NOMO-1 (cell line): ENCODE measurements at regions not wholly inside any gene's neighbourhood (a gene's known extent, or its start where the extent isn't known, plus 50 kb on each side); places are given as distances from the start of the nearest gene placed in this dataset.
"Not testable (repeated sequence)": the region's sequence is repeated elsewhere in the genome, so short reads cannot be mapped to it uniquely, and the experiment has no call there.

Experiments
- DNase-seq, 2 experiments: peaks; one replicate each; lab custom pipeline; 2025; ENCODE audit not compliant: unreplicated experiment in 2 of 2; lab: John Stamatoyannopoulos, UW

GRCh38 chr18:56490942-56491341 lies 147.4 kb downstream of the TXNL1 start:
- no peak for DNase-seq

GRCh38 chr18:56489893-56490292 lies 148.5 kb downstream of the TXNL1 start:
- peak; percentile 62 to 84 for DNase-seq

GRCh38 chr18:56488739-56489138 lies 149.7 kb downstream of the TXNL1 start:
- DNase-seq = peak; percentile 4 to 27

- no peak for DNase-seq
These were observed 150.6 kb downstream of the TXNL1 start for GRCh38 chr18:56487801-56488200.

- no peak for DNase-seq
These were observed 155.0 kb downstream of the TXNL1 start for GRCh38 chr18:56483386-56483785.

- not testable (repeated sequence) for DNase-seq
These were observed 155.6 kb downstream of the TXNL1 start for GRCh38 chr18:56482813-56483212.

- DNase-seq = no peak
These were observed 156.6 kb downstream of the TXNL1 start for GRCh38 chr18:56481751-56482150.

- DNase-seq = no peak
These were observed 158.6 kb downstream of the TXNL1 start for GRCh38 chr18:56479841-56480240.

- DNase-seq = no peak
These were observed 163.1 kb downstream of the TXNL1 start for GRCh38 chr18:56475250-56475649.

GRCh38 chr18:56473400-56474024 lies 164.9 kb downstream of the TXNL1 start:
- peak; percentile 7 to 55 for DNase-seq

GRCh38 chr18:56470406-56471351 lies 167.7 kb downstream of the TXNL1 start:
- DNase-seq = no peak

GRCh38 chr18:56469582-56469981 lies 168.8 kb downstream of the TXNL1 start:
- DNase-seq = no peak

GRCh38 chr18:56468396-56468795 lies 170.0 kb downstream of the TXNL1 start:
- DNase-seq = peak; percentile 69 to 90

- DNase-seq = no peak
These were observed 176.1 kb downstream of the TXNL1 start for GRCh38 chr18:56462276-56462675.

- DNase-seq = no peak
These were observed 177.2 kb downstream of the TXNL1 start for GRCh38 chr18:56461151-56461550.

GRCh38 chr18:56460581-56460980 lies 177.8 kb downstream of the TXNL1 start:
- DNase-seq = peak; percentile 57 to 72

- DNase-seq = no peak
These were observed 179.4 kb downstream of the TXNL1 start for GRCh38 chr18:56458770-56459712.

- no peak for DNase-seq
These were observed 182.5 kb downstream of the TXNL1 start for GRCh38 chr18:56455874-56456273.

- no peak for DNase-seq
These were observed 183.3 kb downstream of the TXNL1 start for GRCh38 chr18:56455141-56455540.

GRCh38 chr18:56453631-56454030 lies 184.8 kb downstream of the TXNL1 start:
- no peak for DNase-seq

- no peak for DNase-seq
These were observed 187.2 kb downstream of the TXNL1 start for GRCh38 chr18:56451188-56451587.
